ENCODE measurements at regions not wholly inside any gene's neighbourhood (a gene's known extent, or its start where the extent isn't known, plus 50 kb on each side); places are given as distances from the start of the nearest gene placed in this dataset.

- TF ChIP-seq CTCF (IDR thresholded peaks at IDR 0.05) (no peak), EP300 (IDR thresholded peaks at IDR 0.05) (no peak), POLR2A (IDR thresholded peaks at IDR 0.05) (no peak)
These were observed 125.7 kb downstream of the TEX36 start for GRCh38 chr10:125557311-125557710.

Measured in ovary (tissue), 3 donors.